ENCODE measurements at regions not wholly inside any gene's neighbourhood (a gene's known extent, or its start where the extent isn't known, plus 50 kb on each side); places are given as distances from the start of the nearest gene placed in this dataset.

- no peak for TF ChIP-seq CTCF (IDR thresholded peaks at IDR 0.05)
Observed at GRCh38 chr11:25252854-25253253, 756.0 kb downstream of the LUZP2 start.

GRCh38 chr11:25271301-25271700 is 774.4 kb downstream of the LUZP2 start:
- TF ChIP-seq CTCF (IDR thresholded peaks at IDR 0.05) = no peak

GRCh38 chr11:25272214-25272613 is 775.4 kb downstream of the LUZP2 start:
- no peak for TF ChIP-seq CTCF (IDR thresholded peaks at IDR 0.05)

GRCh38 chr11:25293166-25293565 is 796.3 kb downstream of the LUZP2 start:
- TF ChIP-seq CTCF (IDR thresholded peaks at IDR 0.05) = no peak

- TF ChIP-seq CTCF (IDR thresholded peaks at IDR 0.05) = no peak
Observed at GRCh38 chr11:25298450-25298849, 801.6 kb downstream of the LUZP2 start.

- no peak for TF ChIP-seq CTCF (IDR thresholded peaks at IDR 0.05)
Observed at GRCh38 chr11:25309818-25310217, 813.0 kb downstream of the LUZP2 start.

- TF ChIP-seq CTCF (IDR thresholded peaks at IDR 0.05) = no peak
Observed at GRCh38 chr11:25317216-25317615, 820.4 kb downstream of the LUZP2 start.

GRCh38 chr11:25319127-25319526 is 822.3 kb downstream of the LUZP2 start:
- no peak for TF ChIP-seq CTCF (IDR thresholded peaks at IDR 0.05)
